NCI-H128 (cell line): ENCODE measurements at regions not wholly inside any gene's neighbourhood (a gene's known extent, or its start where the extent isn't known, plus 50 kb on each side); places are given as distances from the start of the nearest gene placed in this dataset.
"Not testable (repeated sequence)": the region's sequence is repeated elsewhere in the genome, so short reads cannot be mapped to it uniquely, and the experiment has no call there.

Source experiments
- DNase-seq: peaks from one replicate; lab custom pipeline; 2025; ENCODE audit not compliant: unreplicated experiment; lab: John Stamatoyannopoulos, UW

- DNase-seq = not testable (repeated sequence)
Measured at GRCh38 chr7:76852362-76852761, 179.8 kb downstream of the SPDYE17 start.

- not testable (repeated sequence) for DNase-seq
Measured at GRCh38 chr7:76851617-76852016, 180.5 kb downstream of the SPDYE17 start.

- DNase-seq = not testable (repeated sequence)
Measured at GRCh38 chr7:76849887-76850563, 182.1 kb downstream of the SPDYE17 start.

GRCh38 chr7:76839879-76840278 is 192.3 kb downstream of the SPDYE17 start:
- not testable (repeated sequence) for DNase-seq

GRCh38 chr7:76839214-76839613 is 192.9 kb downstream of the SPDYE17 start:
- not testable (repeated sequence) for DNase-seq

- DNase-seq = not testable (repeated sequence)
Measured at GRCh38 chr7:76838357-76838756, 193.8 kb downstream of the SPDYE17 start.

- DNase-seq = not testable (repeated sequence)
Measured at GRCh38 chr7:76829233-76829632, 202.2 kb upstream of the POMZP3 start.

GRCh38 chr7:76826181-76826580 is 199.1 kb upstream of the POMZP3 start:
- DNase-seq = not testable (repeated sequence)

- DNase-seq = not testable (repeated sequence)
Measured at GRCh38 chr7:76809856-76810255, 182.8 kb upstream of the POMZP3 start.

GRCh38 chr7:76807588-76808100 is 180.6 kb upstream of the POMZP3 start:
- not testable (repeated sequence) for DNase-seq

- not testable (repeated sequence) for DNase-seq
Measured at GRCh38 chr7:76806460-76806859, 179.4 kb upstream of the POMZP3 start.

- not testable (repeated sequence) for DNase-seq
Measured at GRCh38 chr7:76806010-76806409, 178.9 kb upstream of the POMZP3 start.

- DNase-seq = not testable (repeated sequence)
Measured at GRCh38 chr7:76805262-76805661, 178.2 kb upstream of the POMZP3 start.

GRCh38 chr7:76797639-76798038 is 170.6 kb upstream of the POMZP3 start:
- not testable (repeated sequence) for DNase-seq

- DNase-seq = not testable (repeated sequence)
Measured at GRCh38 chr7:76780693-76781092, 153.6 kb upstream of the POMZP3 start.

GRCh38 chr7:76774279-76774678 is 147.2 kb upstream of the POMZP3 start:
- not testable (repeated sequence) for DNase-seq

GRCh38 chr7:76771980-76772379 is 144.9 kb upstream of the POMZP3 start:
- not testable (repeated sequence) for DNase-seq

GRCh38 chr7:76763977-76764376 is 136.9 kb upstream of the POMZP3 start:
- DNase-seq = not testable (repeated sequence)

- DNase-seq = not testable (repeated sequence)
Measured at GRCh38 chr7:76760546-76761220, 133.6 kb upstream of the POMZP3 start.

- not testable (repeated sequence) for DNase-seq
Measured at GRCh38 chr7:76739538-76739937, 112.5 kb upstream of the POMZP3 start.

GRCh38 chr7:76736724-76737123 is 109.6 kb upstream of the POMZP3 start:
- DNase-seq = not testable (repeated sequence)

GRCh38 chr7:76736091-76736490 is 109.0 kb upstream of the POMZP3 start:
- not testable (repeated sequence) for DNase-seq
